Endodermal cell (in vitro differentiated cells): ENCODE measurements at regions not wholly inside any gene's neighbourhood (a gene's known extent, or its start where the extent isn't known, plus 50 kb on each side); places are given as distances from the start of the nearest gene placed in this dataset.
"Not testable (repeated sequence)": the region's sequence is repeated elsewhere in the genome, so short reads cannot be mapped to it uniquely, and the experiment has no call there.

Source experiments
- DNase-seq: peaks from one replicate; pipeline ENCODE4 v3.0.0-alpha.2; 2017
- H3K27ac ChIP-seq: 2 replicates; pipeline ENCODE4 v1.5.1; 2013; ENCODE audit warnings: mild to moderate bottlenecking, low read depth, low read length, moderate library complexity
- H3K27me3 ChIP-seq: 2 replicates; pipeline ENCODE4 v1.6.1; 2013; ENCODE audit warnings: mild to moderate bottlenecking, low read length, moderate library complexity; ENCODE audit not compliant: insufficient read depth, control insufficient read depth, poor library complexity, severe bottlenecking
- H3K36me3 ChIP-seq: 2 replicates; pipeline ENCODE4 v1.7.0; 2013; ENCODE audit warnings: mild to moderate bottlenecking, low read length, moderate library complexity; ENCODE audit not compliant: control insufficient read depth, insufficient read depth
- H3K4me1 ChIP-seq: one replicate; pipeline ENCODE4 v1.7.0; 2013; ENCODE audit warnings: low read length; ENCODE audit not compliant: control insufficient read depth, insufficient read depth
- H3K4me3 ChIP-seq: 2 replicates; pipeline ENCODE4 v1.5.1; 2013; ENCODE audit warnings: mild to moderate bottlenecking, low read length, moderate library complexity
- H3K9ac ChIP-seq: 2 replicates; pipeline ENCODE4 v1.6.1; 2013; ENCODE audit warnings: mild to moderate bottlenecking, low read length, moderate library complexity; ENCODE audit not compliant: poor library complexity, severe bottlenecking; ENCODE audit errors: extremely low read depth
- H3K9me3 ChIP-seq: 2 replicates; pipeline ENCODE4 v1.6.1; 2013; ENCODE audit warnings: mild to moderate bottlenecking, low read length, moderate library complexity; ENCODE audit not compliant: control insufficient read depth
- H3K27ac Mint-ChIP-seq: 2 replicates; pipeline ENCODE4 v1.8.0; 2020; ENCODE audit warnings: mixed read lengths
- H3K27me3 Mint-ChIP-seq: 2 replicates; pipeline ENCODE4 v1.8.0; 2021; ENCODE audit warnings: mild to moderate bottlenecking, mixed read lengths; ENCODE audit not compliant: insufficient read depth
- H3K36me3 Mint-ChIP-seq: 2 replicates; pipeline ENCODE4 v1.8.0; 2020; ENCODE audit warnings: low read depth, mixed read lengths
- H3K4me1 Mint-ChIP-seq: 2 replicates; pipeline ENCODE4 v1.8.0; 2020; ENCODE audit warnings: mixed read lengths
- H3K4me3 Mint-ChIP-seq: 2 replicates; pipeline ENCODE4 v1.8.0; 2020; ENCODE audit warnings: mild to moderate bottlenecking, moderate library complexity, mixed read lengths
- H3K9me3 Mint-ChIP-seq: 2 replicates; pipeline ENCODE4 v1.8.0; 2020; ENCODE audit warnings: mild to moderate bottlenecking, mixed read lengths
- WGBS, 2 experiments: methylation state at CpG; one replicate each; pipeline versions ENCODE4 v1.1.5 to v1.1.7; 2013; ENCODE audit warnings: missing lambda C conversion rate in 2 of 2, mixed read lengths in 1 of 2; ENCODE audit not compliant: insufficient coverage in 1 of 2, insufficient read length in 1 of 2; 5-methylcytosine and 5-hydroxymethylcytosine counted together
- TF ChIP-seq, protein P1 (sequence below): fragments of 200-600 bp; sonication (generic); conservative IDR thresholded peaks from 2 replicates; pipeline ENCODE4 v1.5.0; 2021; ENCODE audit warnings: antibody characterized with exemption, mild to moderate bottlenecking

DNA sequence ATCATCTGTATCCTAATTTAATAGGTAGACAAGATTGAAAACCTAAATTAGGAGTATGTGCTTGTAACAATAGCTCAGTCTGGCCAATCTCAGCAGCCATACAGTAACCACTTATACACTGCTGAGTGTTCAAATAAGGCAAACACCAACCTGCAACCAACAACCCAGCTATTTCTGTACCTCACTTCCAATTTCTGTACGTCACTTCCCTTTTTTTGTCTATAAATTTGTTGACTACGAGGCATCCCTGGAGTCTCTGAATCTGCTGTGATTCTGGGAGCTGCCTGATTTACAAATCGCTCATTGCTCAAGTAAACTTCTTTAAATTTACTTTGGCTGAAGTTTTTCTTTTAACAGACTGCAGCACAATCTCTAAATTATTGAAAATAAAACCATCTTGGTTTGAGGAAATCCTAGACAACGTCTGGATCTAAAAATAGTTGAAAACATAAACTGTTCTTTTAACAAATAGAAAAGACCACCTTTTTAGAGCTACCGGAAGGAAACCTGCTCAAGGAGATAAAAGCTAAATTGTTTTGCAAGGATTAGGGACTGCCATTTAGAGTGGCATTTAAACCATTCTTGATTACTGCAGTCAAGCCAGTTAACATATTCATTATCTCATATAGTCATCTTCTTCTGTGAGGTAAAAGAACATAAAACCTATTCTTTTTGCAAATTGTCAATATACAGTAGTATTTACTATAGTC is 778.1 kb downstream of the SH3BGRL start:
- no peak for DNase-seq
- Histone ChIP-seq H3K36me3 (no peaks in the 10 kb centered on the region), H3K9ac (no peak overlapping the region), H3K9me3 (peaks cover 9% of the 10 kb centered on the region), H3K27ac (no peak overlapping the region), H3K27me3 (no peaks in the 10 kb centered on the region), H3K4me1 (no peaks in the 10 kb centered on the region), H3K4me3 (no peak overlapping the region)
- H3K4me3 Mint-ChIP-seq = no peak overlapping the region
- no peaks in the 10 kb centered on the region for H3K4me1 Mint-ChIP-seq
- no peaks in the 10 kb centered on the region for H3K27me3 Mint-ChIP-seq
- TF ChIP-seq, protein P1, sequence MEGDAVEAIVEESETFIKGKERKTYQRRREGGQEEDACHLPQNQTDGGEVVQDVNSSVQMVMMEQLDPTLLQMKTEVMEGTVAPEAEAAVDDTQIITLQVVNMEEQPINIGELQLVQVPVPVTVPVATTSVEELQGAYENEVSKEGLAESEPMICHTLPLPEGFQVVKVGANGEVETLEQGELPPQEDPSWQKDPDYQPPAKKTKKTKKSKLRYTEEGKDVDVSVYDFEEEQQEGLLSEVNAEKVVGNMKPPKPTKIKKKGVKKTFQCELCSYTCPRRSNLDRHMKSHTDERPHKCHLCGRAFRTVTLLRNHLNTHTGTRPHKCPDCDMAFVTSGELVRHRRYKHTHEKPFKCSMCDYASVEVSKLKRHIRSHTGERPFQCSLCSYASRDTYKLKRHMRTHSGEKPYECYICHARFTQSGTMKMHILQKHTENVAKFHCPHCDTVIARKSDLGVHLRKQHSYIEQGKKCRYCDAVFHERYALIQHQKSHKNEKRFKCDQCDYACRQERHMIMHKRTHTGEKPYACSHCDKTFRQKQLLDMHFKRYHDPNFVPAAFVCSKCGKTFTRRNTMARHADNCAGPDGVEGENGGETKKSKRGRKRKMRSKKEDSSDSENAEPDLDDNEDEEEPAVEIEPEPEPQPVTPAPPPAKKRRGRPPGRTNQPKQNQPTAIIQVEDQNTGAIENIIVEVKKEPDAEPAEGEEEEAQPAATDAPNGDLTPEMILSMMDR = no peak
- no peaks in the 10 kb centered on the region for H3K36me3 Mint-ChIP-seq
- peaks cover 80% of the 10 kb centered on the region for H3K9me3 Mint-ChIP-seq
- H3K27ac Mint-ChIP-seq = no peak overlapping the region
- WGBS, 2 experiments = 55% methylated on average over 5 of the region's 5 CpGs; no CpG with 5 or more reads in 1 of the 2 experiments

DNA sequence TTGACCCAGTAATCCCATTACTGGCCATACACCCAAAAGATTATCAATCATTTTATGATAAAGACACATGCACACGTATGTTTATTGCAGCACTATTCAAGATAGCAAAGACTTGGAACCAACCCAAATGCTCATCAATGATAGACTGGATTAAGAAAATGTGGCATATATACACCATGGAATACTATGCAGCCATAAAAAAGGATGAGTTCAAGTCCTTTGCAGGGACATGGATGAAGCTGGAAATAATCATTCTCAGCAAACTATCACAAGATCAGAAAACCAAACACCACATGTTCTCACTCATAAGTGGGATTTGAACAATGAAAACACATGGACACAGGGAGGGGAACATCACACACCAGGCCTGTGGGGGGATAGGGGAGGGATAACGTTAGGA is 785.3 kb downstream of the SH3BGRL start:
- peaks cover 57% of the 10 kb centered on the region for H3K9me3 Mint-ChIP-seq
- DNase-seq, H3K27me3 Mint-ChIP-seq, H3K9me3 ChIP-seq, H3K36me3 Mint-ChIP-seq, H3K9ac ChIP-seq, H3K27me3 ChIP-seq, H3K4me1 Mint-ChIP-seq, H3K36me3 ChIP-seq, H3K27ac ChIP-seq, H3K4me3 ChIP-seq, H3K27ac Mint-ChIP-seq, H3K4me1 ChIP-seq, H3K4me3 Mint-ChIP-seq: not testable (repeated sequence)
- 100% methylated on average over 1 of the region's 2 CpGs; no CpG with 5 or more reads in 1 of the 2 experiments for WGBS, 2 experiments

DNA sequence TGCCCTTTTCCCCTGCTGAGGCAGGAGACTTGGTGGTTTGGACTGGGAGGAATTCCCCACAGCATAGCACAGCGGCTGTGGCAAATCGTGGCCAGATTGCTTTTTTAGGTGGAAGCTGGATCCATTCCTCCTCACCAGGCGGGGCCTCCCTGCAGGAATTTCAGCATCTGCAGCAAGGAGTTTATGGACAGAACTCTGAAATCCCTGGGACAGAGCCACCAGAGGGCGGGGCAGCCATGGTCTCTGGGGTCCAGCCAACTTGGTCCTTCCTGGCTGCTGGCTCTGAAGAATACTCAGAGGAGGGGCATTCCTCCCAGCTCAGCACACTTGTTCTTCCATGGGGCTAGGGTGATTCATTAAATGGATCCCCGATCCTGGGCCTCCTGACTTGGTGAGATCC is 794.3 kb downstream of the SH3BGRL start:
- Histone ChIP-seq H3K27ac (no peak overlapping the region), H3K9ac (no peak overlapping the region), H3K9me3 (no peaks in the 10 kb centered on the region), H3K36me3 (no peaks in the 10 kb centered on the region), H3K4me3 (no peak overlapping the region), H3K27me3 (no peaks in the 10 kb centered on the region), H3K4me1 (no peaks in the 10 kb centered on the region)
- H3K9me3 Mint-ChIP-seq = peaks cover 77% of the 10 kb centered on the region
- no peak overlapping the region for H3K4me3 Mint-ChIP-seq
- H3K36me3 Mint-ChIP-seq = no peaks in the 10 kb centered on the region
- no peak for DNase-seq
- no peak overlapping the region for H3K27ac Mint-ChIP-seq
- TF ChIP-seq, protein P1 = no peak
- no peaks in the 10 kb centered on the region for H3K27me3 Mint-ChIP-seq
- 83% methylated on average over 5 of the region's 5 CpGs; no CpG with 5 or more reads in 1 of the 2 experiments for WGBS, 2 experiments
- H3K4me1 Mint-ChIP-seq = no peaks in the 10 kb centered on the region
